ENCODE measurements at regions not wholly inside any gene's neighbourhood (a gene's known extent, or its start where the extent isn't known, plus 50 kb on each side); places are given as distances from the start of the nearest gene placed in this dataset.
A peak's percentile ranks its signal among the peaks of the same experiment; 100 is the strongest.

DNA sequence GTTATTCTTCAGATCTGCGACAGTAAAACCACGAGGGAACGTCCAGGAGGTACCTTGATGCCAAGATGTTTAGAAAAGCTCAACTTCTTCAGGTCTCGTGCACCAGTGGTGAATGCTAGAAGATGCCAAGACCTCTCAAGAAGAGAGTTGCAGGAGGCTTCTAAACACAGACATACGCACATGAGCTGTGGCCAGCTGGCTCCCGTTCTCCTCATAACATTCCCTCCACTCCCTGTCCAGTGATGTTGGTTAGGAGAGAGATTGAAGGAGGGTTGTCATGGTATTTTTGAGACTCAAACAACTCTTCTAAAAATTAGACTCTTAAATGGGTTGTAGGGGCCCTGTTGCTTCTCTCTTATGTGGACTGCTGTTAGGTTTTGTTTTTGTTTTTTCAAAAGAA is 184.3 kb downstream of the QDPR start:
- TF ChIP-seq FOXM1 (IDR thresholded peaks at IDR 0.05; ENCODE audit: borderline replicate concordance, low read depth), result no peak
- no peak for TF ChIP-seq ZBTB7A (IDR thresholded peaks at IDR 0.05; ENCODE audit: low read depth)
- TF ChIP-seq EP300 (IDR thresholded peaks at IDR 0.05; ENCODE audit: borderline replicate concordance), result no peak
- TF ChIP-seq TAF1 (IDR thresholded peaks at IDR 0.05; ENCODE audit: low read depth), result no peak

DNA sequence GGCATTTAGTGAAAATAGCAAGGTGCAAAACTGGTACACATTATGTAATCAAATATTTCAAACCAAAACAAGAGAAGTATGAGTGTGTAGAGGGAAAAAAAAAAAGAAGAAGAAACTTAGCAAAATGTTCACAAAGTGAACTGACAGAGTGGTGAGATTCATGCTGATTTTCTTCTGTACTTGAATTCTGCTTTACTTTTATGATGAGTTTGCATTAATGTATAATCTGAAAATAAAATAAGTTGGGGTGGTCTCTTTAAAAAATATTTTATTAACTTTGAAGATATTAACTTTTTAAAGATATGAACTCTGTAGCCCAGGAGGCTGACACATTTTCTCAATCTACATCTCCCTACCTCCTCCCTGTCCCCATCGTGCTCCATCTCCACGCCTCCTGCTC is 185.1 kb downstream of the QDPR start:
- TF ChIP-seq FOXM1 (IDR thresholded peaks at IDR 0.05; ENCODE audit: borderline replicate concordance, low read depth) (no peak), TEAD4 (IDR thresholded peaks at IDR 0.05) (no peak)

DNA sequence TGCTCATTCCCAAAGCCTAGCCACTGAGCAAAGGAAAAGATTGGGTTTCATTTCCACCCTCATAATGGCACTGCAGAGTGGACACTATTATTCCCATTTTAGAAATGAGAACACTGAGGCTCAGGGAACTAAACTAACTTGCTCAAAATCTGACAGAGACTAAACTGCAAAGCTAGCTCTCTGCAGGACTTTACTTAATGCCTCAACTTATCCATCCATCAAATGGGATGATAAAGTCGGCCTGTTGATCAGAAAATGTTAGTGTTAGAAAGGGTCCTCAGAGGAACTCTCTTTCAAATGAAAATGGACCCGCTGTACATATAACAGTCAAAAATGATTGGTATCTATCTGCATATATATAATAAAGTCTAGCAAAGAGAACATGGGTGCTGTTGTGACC is 186.8 kb downstream of the QDPR start:
- TF ChIP-seq, protein P1, sequence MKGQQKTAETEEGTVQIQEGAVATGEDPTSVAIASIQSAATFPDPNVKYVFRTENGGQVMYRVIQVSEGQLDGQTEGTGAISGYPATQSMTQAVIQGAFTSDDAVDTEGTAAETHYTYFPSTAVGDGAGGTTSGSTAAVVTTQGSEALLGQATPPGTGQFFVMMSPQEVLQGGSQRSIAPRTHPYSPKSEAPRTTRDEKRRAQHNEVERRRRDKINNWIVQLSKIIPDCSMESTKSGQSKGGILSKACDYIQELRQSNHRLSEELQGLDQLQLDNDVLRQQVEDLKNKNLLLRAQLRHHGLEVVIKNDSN (IDR thresholded peaks at IDR 0.05), result no peak
- TF ChIP-seq, protein P2, sequence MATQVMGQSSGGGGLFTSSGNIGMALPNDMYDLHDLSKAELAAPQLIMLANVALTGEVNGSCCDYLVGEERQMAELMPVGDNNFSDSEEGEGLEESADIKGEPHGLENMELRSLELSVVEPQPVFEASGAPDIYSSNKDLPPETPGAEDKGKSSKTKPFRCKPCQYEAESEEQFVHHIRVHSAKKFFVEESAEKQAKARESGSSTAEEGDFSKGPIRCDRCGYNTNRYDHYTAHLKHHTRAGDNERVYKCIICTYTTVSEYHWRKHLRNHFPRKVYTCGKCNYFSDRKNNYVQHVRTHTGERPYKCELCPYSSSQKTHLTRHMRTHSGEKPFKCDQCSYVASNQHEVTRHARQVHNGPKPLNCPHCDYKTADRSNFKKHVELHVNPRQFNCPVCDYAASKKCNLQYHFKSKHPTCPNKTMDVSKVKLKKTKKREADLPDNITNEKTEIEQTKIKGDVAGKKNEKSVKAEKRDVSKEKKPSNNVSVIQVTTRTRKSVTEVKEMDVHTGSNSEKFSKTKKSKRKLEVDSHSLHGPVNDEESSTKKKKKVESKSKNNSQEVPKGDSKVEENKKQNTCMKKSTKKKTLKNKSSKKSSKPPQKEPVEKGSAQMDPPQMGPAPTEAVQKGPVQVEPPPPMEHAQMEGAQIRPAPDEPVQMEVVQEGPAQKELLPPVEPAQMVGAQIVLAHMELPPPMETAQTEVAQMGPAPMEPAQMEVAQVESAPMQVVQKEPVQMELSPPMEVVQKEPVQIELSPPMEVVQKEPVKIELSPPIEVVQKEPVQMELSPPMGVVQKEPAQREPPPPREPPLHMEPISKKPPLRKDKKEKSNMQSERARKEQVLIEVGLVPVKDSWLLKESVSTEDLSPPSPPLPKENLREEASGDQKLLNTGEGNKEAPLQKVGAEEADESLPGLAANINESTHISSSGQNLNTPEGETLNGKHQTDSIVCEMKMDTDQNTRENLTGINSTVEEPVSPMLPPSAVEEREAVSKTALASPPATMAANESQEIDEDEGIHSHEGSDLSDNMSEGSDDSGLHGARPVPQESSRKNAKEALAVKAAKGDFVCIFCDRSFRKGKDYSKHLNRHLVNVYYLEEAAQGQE (IDR thresholded peaks at IDR 0.05; ENCODE audit: low read depth), result no peak
- TF ChIP-seq EP300 (IDR thresholded peaks at IDR 0.05; ENCODE audit: borderline replicate concordance), result no peak
- no peak for TF ChIP-seq YY1 (IDR thresholded peaks at IDR 0.05; ENCODE audit: low read depth)
- no peak for TF ChIP-seq TEAD4 (IDR thresholded peaks at IDR 0.05)
- TF ChIP-seq RAD21 (IDR thresholded peaks at IDR 0.05; ENCODE audit: low read depth), result no peak
- TF ChIP-seq TCF12 (IDR thresholded peaks at IDR 0.05; ENCODE audit: low read depth), result no peak
- no peak for TF ChIP-seq ZBTB7A (IDR thresholded peaks at IDR 0.05; ENCODE audit: low read depth)
- TF ChIP-seq, protein P3, sequence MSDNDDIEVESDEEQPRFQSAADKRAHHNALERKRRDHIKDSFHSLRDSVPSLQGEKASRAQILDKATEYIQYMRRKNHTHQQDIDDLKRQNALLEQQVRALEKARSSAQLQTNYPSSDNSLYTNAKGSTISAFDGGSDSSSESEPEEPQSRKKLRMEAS (IDR thresholded peaks at IDR 0.05), result no peak
- TF ChIP-seq NFIC (IDR thresholded peaks at IDR 0.05), result no peak
- no peak for TF ChIP-seq TAF1 (IDR thresholded peaks at IDR 0.05; ENCODE audit: low read depth)
- no peak for TF ChIP-seq EGR1 (IDR thresholded peaks at IDR 0.05)
- TF ChIP-seq FOXM1 (IDR thresholded peaks at IDR 0.05; ENCODE audit: borderline replicate concordance, low read depth), result no peak
- TF ChIP-seq CEBPB (IDR thresholded peaks at IDR 0.05), result no peak
- no peak for TF ChIP-seq CREB1 (IDR thresholded peaks at IDR 0.05; ENCODE audit: low read depth)

DNA sequence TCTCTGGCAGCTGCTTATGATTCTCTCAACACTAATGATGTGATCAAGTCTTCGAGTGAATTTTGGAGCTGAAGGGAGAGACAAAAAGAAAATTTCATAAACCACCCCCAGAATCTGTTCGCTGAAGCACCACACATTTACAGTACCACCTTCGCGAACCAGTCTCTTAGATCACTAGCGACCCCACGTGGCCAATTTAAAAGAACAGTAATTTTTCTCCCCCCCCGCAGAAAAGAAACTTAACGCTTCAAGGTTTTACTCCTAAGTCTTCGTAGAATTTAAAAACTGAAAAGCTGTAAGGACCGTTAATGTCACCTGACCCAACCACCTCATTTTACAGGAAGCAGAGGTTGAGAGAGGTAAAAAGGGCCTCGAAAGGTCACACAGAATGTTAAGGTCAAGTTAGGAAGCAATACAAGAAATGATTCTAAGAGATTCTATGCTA is 187.5 kb downstream of the QDPR start:
- TF ChIP-seq, protein P3 (IDR thresholded peaks at IDR 0.05), result no peak
- TF ChIP-seq RAD21 (IDR thresholded peaks at IDR 0.05; ENCODE audit: low read depth), result peak; percentile 75
- no peak for TF ChIP-seq YY1 (IDR thresholded peaks at IDR 0.05; ENCODE audit: low read depth)
- TF ChIP-seq, protein P1 (IDR thresholded peaks at IDR 0.05), result 0 out of 2 replicates have a peak, but pooled peaks have one; percentile 19

DNA sequence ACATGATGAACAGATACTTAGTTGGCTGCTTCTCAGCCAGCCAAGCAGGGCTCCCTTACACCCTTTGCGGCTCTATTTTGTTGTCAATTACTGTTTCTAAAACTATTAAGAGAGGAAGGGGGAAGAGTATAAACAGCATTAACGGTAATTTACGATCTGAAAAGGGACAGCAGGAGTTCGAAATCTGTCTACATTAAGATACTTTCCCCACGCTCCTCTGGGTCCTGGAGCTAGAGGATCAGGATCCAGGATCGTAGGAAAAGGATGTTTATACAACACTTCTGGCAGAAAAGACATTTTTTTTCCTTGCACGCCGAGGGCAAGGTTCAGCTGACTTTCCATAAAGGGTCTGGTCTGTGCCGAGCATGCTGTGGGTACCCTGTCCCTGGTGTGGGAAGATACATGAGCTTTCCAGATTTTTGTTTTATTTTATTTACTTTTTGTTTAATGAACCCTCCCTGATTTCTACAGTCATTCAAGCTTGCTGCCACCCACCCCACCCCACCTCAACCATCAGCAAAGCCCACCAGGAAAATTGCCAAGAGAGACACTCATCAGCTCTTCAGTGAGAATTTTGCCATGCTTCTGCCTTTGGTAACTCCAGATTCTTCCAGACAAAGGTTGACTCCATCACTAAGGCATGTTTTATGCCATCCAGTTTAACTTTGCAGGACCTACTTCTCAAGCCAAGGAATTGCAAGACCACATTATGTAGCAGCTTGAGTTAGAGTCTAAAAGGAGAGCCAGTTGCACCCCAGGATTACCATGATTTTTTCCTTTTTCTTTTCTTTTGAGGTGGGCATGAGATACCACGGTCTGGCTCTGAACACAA is 188.1 kb downstream of the QDPR start:
- TF ChIP-seq, protein P3 (IDR thresholded peaks at IDR 0.05), result no peak
- no peak for TF ChIP-seq YY1 (IDR thresholded peaks at IDR 0.05; ENCODE audit: low read depth)
- TF ChIP-seq TEAD4 (IDR thresholded peaks at IDR 0.05), result no peak
- TF ChIP-seq, protein P2 (IDR thresholded peaks at IDR 0.05; ENCODE audit: low read depth), result no peak
- TF ChIP-seq CEBPB (IDR thresholded peaks at IDR 0.05), result no peak
- no peak for TF ChIP-seq TCF12 (IDR thresholded peaks at IDR 0.05; ENCODE audit: low read depth)
- TF ChIP-seq RAD21 (IDR thresholded peaks at IDR 0.05; ENCODE audit: low read depth), result no peak
- TF ChIP-seq CREB1 (IDR thresholded peaks at IDR 0.05; ENCODE audit: low read depth), result no peak
- no peak for TF ChIP-seq EP300 (IDR thresholded peaks at IDR 0.05; ENCODE audit: borderline replicate concordance)
- TF ChIP-seq TAF1 (IDR thresholded peaks at IDR 0.05; ENCODE audit: low read depth), result no peak
- no peak for TF ChIP-seq FOXM1 (IDR thresholded peaks at IDR 0.05; ENCODE audit: borderline replicate concordance, low read depth)
- no peak for TF ChIP-seq EGR1 (IDR thresholded peaks at IDR 0.05)
- TF ChIP-seq, protein P1 (IDR thresholded peaks at IDR 0.05), result no peak
- TF ChIP-seq ZBTB7A (IDR thresholded peaks at IDR 0.05; ENCODE audit: low read depth), result no peak
- TF ChIP-seq NFIC (IDR thresholded peaks at IDR 0.05), result no peak

All from Ishikawa (cell line).